GM13976 (cell line): ENCODE measurements at regions not wholly inside any gene's neighbourhood (a gene's known extent, or its start where the extent isn't known, plus 50 kb on each side); places are given as distances from the start of the nearest gene placed in this dataset.

Experiments used
- DNase-seq: peaks from one replicate; pipeline ENCODE4 v3.0.0; 2012; ENCODE audit warnings: low spot score
- in situ Hi-C: fragments of 300-500 bp; cut with MboI; formaldehyde crosslinking; loops from one replicate; pipeline ENCODE4 v1.12.0; 2022; ENCODE audit warnings: low sequenced_read_pairs, mixed read lengths, inconsistent platforms; ENCODE audit not compliant: unreplicated experiment
- TF ChIP-seq, protein P1 (sequence below): IDR thresholded peaks from 2 replicates; pipeline ENCODE4 v1.5.1; 2012; ENCODE audit warnings: borderline replicate concordance, mild to moderate bottlenecking; ENCODE audit not compliant: insufficient read depth; ENCODE audit errors: extremely low read depth, missing control alignments, control extremely low read depth

DNA sequence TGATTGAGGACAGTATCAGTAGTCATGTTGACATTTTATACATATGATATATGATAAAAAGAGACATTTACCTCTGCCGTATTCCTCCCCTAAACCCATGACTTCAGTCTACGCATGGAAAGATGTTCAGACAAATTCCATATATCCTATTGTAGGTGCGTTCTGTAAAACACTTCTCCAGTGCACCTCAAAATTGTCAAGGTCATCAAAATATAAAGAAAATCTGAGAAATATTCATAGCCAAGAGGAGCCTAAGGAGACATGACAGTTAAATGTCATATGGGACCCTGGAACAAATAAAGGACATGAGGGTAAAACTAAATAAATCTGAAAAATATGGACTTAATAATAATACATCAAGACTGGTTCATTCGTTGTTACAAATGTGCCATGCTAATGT lies 71.5 kb downstream of the CCER1 start:
- DNase-seq, result no peak
- TF ChIP-seq, protein P1, sequence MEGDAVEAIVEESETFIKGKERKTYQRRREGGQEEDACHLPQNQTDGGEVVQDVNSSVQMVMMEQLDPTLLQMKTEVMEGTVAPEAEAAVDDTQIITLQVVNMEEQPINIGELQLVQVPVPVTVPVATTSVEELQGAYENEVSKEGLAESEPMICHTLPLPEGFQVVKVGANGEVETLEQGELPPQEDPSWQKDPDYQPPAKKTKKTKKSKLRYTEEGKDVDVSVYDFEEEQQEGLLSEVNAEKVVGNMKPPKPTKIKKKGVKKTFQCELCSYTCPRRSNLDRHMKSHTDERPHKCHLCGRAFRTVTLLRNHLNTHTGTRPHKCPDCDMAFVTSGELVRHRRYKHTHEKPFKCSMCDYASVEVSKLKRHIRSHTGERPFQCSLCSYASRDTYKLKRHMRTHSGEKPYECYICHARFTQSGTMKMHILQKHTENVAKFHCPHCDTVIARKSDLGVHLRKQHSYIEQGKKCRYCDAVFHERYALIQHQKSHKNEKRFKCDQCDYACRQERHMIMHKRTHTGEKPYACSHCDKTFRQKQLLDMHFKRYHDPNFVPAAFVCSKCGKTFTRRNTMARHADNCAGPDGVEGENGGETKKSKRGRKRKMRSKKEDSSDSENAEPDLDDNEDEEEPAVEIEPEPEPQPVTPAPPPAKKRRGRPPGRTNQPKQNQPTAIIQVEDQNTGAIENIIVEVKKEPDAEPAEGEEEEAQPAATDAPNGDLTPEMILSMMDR, result no peak
- in situ Hi-C loops, result no loop called here

DNA sequence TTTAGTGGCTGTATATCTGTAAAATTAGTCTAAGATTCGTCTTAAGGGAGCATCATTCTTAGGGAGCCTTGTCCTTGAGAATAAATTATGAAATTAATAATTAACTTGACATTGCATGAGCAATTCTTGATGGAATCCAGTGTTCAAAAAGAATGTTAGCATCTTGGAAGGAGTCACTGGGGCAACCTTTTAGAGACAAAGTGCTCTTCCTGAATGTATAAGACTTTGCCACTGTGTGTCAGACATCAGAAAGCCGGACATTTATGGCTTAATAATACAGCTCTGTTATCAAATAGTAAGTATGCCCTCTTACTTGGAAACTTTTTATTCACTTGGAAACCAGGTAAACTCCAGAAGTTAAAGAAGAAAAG lies 83.3 kb downstream of the CCER1 start:
- TF ChIP-seq, protein P1, result no peak
- in situ Hi-C loops, result no loop called here
- no peak for DNase-seq

DNA sequence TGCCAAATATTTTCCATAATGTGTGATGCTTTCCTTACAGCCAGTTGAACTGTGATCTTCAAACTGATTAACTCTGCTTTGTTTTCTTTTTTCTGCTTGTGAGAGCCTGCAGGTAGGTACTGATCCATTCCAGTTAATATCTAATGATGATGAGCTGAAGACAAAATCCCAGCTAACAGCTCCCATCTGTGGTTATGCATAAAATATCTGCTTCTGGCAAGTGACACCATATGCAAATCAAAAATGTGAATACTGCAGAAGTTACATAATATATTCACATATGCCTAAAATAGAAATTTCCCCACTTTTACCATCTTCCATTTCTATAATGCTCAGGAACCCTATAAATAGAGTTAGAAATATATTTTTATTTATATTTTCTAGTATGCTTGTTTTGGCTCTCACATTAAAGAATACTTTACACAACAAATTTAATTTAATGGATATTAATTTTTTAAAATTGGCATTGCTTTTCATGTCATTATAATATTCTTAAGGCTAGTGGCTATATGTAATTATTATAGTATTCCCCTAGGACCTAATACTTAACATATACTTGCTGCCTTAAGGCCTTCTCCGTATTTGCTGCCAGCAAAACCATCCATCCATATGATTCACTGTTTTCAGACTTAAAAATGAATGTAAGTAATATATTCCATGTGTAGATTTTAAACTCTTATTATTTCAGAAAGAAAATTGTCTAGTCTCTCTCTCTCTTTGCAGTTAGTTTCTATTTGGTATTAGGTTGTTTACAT lies 83.8 kb downstream of the CCER1 start:
- no peak for DNase-seq
- TF ChIP-seq, protein P1, result no peak
- in situ Hi-C loops, result no loop called here

- DNase-seq, result no peak
- TF ChIP-seq, protein P1, result no peak
- in situ Hi-C loops, result no loop called here
Measured at GRCh38 chr12:90868626-90869025, 86.3 kb downstream of the CCER1 start.

GRCh38 chr12:90859591-90859990 lies 95.4 kb downstream of the CCER1 start:
- TF ChIP-seq, protein P1, result no peak
- no peak for DNase-seq
- in situ Hi-C loops, result no loop called here

DNA sequence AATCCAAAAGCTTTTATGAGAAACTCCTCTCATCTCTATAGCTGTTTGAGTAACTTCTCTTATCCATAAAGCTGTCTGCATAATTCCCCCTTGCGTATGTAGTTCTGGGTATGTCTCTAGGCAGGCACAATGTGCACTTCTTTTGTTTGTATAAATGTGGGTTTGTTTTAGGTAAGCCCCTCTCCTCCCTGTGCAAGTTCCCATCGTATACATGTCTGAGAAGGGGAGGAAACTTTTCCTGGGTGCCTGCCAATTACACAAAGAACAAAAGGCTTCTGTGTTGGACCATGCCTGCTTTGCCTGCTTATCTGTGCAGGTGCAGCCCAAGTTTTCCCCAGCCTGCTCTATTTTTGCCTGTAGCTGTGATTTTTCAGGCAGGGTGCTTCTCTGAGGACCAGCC lies 96.7 kb downstream of the CCER1 start:
- no peak for DNase-seq
- in situ Hi-C loops, result no loop called here
- TF ChIP-seq, protein P1, result no peak

DNA sequence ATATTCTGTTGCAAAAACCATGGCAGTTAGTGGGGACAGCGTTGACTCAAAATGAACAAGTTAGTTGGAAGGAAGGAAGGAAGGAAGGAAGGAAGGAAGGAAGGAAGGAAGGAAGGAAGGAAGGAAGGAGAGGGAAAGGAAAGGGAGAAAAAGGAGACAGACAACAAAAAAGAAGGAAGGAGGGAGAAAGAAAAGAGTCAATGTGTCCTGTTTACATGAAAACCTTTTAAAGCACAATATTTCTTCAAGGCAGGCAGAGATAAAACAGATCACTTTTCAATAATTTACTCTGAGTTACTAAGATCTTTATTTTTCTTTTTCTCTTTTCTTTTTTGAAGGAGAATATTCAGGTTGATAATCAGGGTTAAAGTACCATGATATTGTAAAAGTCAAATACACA lies 99.4 kb downstream of the CCER1 start:
- no peak for DNase-seq
- in situ Hi-C loops, result no loop called here
- TF ChIP-seq, protein P1, result no peak
